SK-N-SH (cell line): ENCODE measurements at regions not wholly inside any gene's neighbourhood (a gene's known extent, or its start where the extent isn't known, plus 50 kb on each side); places are given as distances from the start of the nearest gene placed in this dataset.

Source experiments
- CTCF ChIA-PET: fragments of 300-600, 350-600 bp; formaldehyde crosslinking; extraction: SDS; loops from one replicate; lab custom pipeline; 2021; lab: Yijun Ruan, JAX
- POLR2A ChIA-PET: fragments of 350-600 bp; sonication (Branson Sonifier 250); formaldehyde crosslinking; extraction: SDS; loops from one replicate; lab custom pipeline; 2020; ENCODE audit warnings: antibody characterized with exemption, inconsistent platforms; lab: Yijun Ruan, JAX
- DNase-seq: peaks from one replicate; pipeline ENCODE4 v3.0.0; 2012
- H2AFZ ChIP-seq: fragments of 200-600 bp; sonication (generic); 2 replicates; pipeline ENCODE4 v1.8.1; 2016; ENCODE audit warnings: antibody characterized with exemption, mild to moderate bottlenecking, low read depth
- H3F3A ChIP-seq: fragments of 200-600 bp; sonication (generic); replicated peaks from 2 replicates; pipeline ENCODE3; 2016; ENCODE audit warnings: antibody characterized with exemption, mild to moderate bottlenecking; ENCODE audit not compliant: insufficient read depth
- H3K27ac ChIP-seq, 2 experiments: fragments of 200-500 bp in 1 of 2; fragments of 200-600 bp in 1 of 2; sonication (Bioruptor generic) in 1 of 2; sonication (generic), shearing (Covaris generic) in 1 of 2; 2 replicates each; pipeline versions ENCODE4 v1.5.1 to v1.6.1; 2014 to 2016; ENCODE audit warnings: low read depth in 2 of 2, inconsistent platforms in 1 of 2, low read length in 1 of 2, mild to moderate bottlenecking in 1 of 2, mixed read lengths in 1 of 2
- H3K27me3 ChIP-seq: fragments of 200-600 bp; sonication (generic), shearing (Covaris generic); 2 replicates; pipeline ENCODE4 v1.6.1; 2016; ENCODE audit warnings: mixed run types; ENCODE audit not compliant: insufficient read depth
- H3K36me3 ChIP-seq, 2 experiments: fragments of 200-500 bp in 1 of 2; fragments of 200-600 bp in 1 of 2; sonication (Bioruptor generic) in 1 of 2; sonication (generic) in 1 of 2; replicated peaks in 1 of 2; 2 replicates each; pipeline versions ENCODE3 to v1.5.1; 2014 to 2016; ENCODE audit warnings: low read length in 1 of 2, mild to moderate bottlenecking in 1 of 2; ENCODE audit not compliant: insufficient read depth in 2 of 2, control insufficient read depth in 1 of 2
- H3K4me1 ChIP-seq, 2 experiments: fragments of 200-500 bp in 1 of 2; fragments of 200-600 bp in 1 of 2; sonication (Bioruptor generic) in 1 of 2; sonication (generic), shearing (Covaris generic) in 1 of 2; 2 replicates each; pipeline versions ENCODE4 v1.5.1 to v1.6.1; 2014 to 2016; ENCODE audit warnings: low read depth in 1 of 2, low read length in 1 of 2, mixed run types in 1 of 2; ENCODE audit not compliant: insufficient read depth in 2 of 2, control insufficient read depth in 1 of 2
- H3K4me2 ChIP-seq: fragments of 200-600 bp; sonication (generic), shearing (Covaris generic); 2 replicates; pipeline ENCODE4 v1.6.1; 2017; ENCODE audit warnings: mixed run types
- H3K4me3 ChIP-seq, 2 experiments: fragments of 200-500 bp in 1 of 2; fragments of 200-600 bp in 1 of 2; sonication (Bioruptor generic) in 1 of 2; sonication (generic), shearing (Covaris generic) in 1 of 2; 2 replicates each; pipeline versions ENCODE4 v1.5.1 to v1.8.1; 2014 to 2016; ENCODE audit warnings: low read depth in 2 of 2, inconsistent platforms in 1 of 2, low read length in 1 of 2, mild to moderate bottlenecking in 1 of 2, mixed read lengths in 1 of 2, moderate library complexity in 1 of 2
- H3K79me2 ChIP-seq: fragments of 200-600 bp; sonication (generic); 2 replicates; pipeline ENCODE4 v1.8.1; 2017; ENCODE audit warnings: mild to moderate bottlenecking; ENCODE audit not compliant: insufficient read depth
- H3K9ac ChIP-seq: fragments of 200-600 bp; sonication (generic); 2 replicates; pipeline ENCODE4 v1.6.1; 2017; ENCODE audit warnings: mixed run types
- H3K9me2 ChIP-seq: fragments of 200-600 bp; sonication (generic); 2 replicates; pipeline ENCODE4 v1.6.1; 2017; ENCODE audit warnings: mixed run types
- H3K9me3 ChIP-seq: fragments of 200-600 bp; sonication (generic); 2 replicates; pipeline ENCODE4 v1.6.1; 2017; ENCODE audit warnings: mixed run types, mild to moderate bottlenecking, moderate library complexity
- H4K20me1 ChIP-seq: fragments of 200-600 bp; sonication (generic); 2 replicates; pipeline ENCODE4 v1.6.1; 2017; ENCODE audit warnings: mild to moderate bottlenecking, mixed run types; ENCODE audit not compliant: insufficient read depth
- CHD2 ChIP-seq: fragments of 150-350 bp; IDR thresholded peaks from 2 replicates; pipeline ENCODE4 v1.6.1; 2018; ENCODE audit warnings: low read length; ENCODE audit not compliant: partially characterized antibody
- CTCF ChIP-seq: fragments of 200-600 bp; sonication (generic); IDR thresholded peaks from 2 replicates; pipeline ENCODE4 v1.6.1; 2017; ENCODE audit warnings: antibody characterized with exemption, mild to moderate bottlenecking, moderate library complexity
- IRF3 ChIP-seq: fragments of 150-350 bp; IDR thresholded peaks from 2 replicates; pipeline ENCODE4 v1.6.1; 2016; ENCODE audit warnings: mild to moderate bottlenecking, low read depth, low read length
- JUND ChIP-seq: IDR thresholded peaks from 2 replicates; pipeline ENCODE4 v1.4.0; 2012
- MEF2A ChIP-seq: IDR thresholded peaks from 2 replicates; pipeline ENCODE4 v1.4.0; 2012; ENCODE audit warnings: low read depth, borderline replicate concordance
- MXI1 ChIP-seq: IDR thresholded peaks from 2 replicates; pipeline ENCODE4 v1.6.1; 2012; ENCODE audit warnings: mild to moderate bottlenecking, low read depth, low read length, improper control_type of control experiment
- NFIC ChIP-seq: IDR thresholded peaks from 2 replicates; pipeline ENCODE4 v1.4.0; 2012; ENCODE audit warnings: borderline replicate concordance
- RFX5 ChIP-seq: IDR thresholded peaks from 2 replicates; pipeline ENCODE4 v1.6.1; 2012; ENCODE audit warnings: mild to moderate bottlenecking, improper control_type of control experiment, low read length
- SIN3A ChIP-seq: IDR thresholded peaks from 2 replicates; pipeline ENCODE4 v1.6.1; 2012; ENCODE audit warnings: low read depth, mild to moderate bottlenecking, low read length, moderate library complexity, borderline replicate concordance
- TEAD4 ChIP-seq: IDR thresholded peaks from 2 replicates; pipeline ENCODE4 v1.4.0; 2012; ENCODE audit warnings: mild to moderate bottlenecking, borderline replicate concordance; ENCODE audit not compliant: insufficient read depth
- WGBS: methylation state at CpG from one replicate; pipeline ENCODE4 v1.1.6; 2017; ENCODE audit warnings: low lambda C conversion rate; 5-methylcytosine and 5-hydroxymethylcytosine counted together
- TF ChIP-seq, protein P1 (sequence below): IDR thresholded peaks from 2 replicates; pipeline ENCODE4 v1.6.1; 2012; ENCODE audit warnings: mild to moderate bottlenecking, low read depth, low read length, moderate library complexity

DNA sequence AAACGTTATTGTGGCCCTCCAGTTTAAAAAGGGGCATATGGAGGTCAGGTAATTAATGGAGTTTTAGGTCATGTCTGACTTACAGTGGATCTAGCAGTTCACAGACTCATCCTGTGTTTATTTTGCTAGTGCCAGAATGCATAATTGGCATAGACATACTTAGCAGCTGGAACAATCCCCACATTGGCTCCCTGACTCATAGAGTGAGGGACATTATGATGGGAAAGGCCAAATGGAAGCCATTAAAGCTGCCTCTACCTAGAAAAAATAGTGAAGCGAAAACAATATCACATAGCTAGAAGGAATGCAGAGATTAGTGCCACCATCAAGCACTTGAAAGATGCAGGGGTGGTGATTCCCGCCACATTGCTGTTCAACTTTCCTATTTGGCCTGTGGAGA lies 610.7 kb downstream of the SLITRK5 start:
- TF ChIP-seq CHD2 = no peak
- TF ChIP-seq JUND = no peak
- no peak for TF ChIP-seq CTCF
- TF ChIP-seq SIN3A = no peak
- TF ChIP-seq, protein P1, sequence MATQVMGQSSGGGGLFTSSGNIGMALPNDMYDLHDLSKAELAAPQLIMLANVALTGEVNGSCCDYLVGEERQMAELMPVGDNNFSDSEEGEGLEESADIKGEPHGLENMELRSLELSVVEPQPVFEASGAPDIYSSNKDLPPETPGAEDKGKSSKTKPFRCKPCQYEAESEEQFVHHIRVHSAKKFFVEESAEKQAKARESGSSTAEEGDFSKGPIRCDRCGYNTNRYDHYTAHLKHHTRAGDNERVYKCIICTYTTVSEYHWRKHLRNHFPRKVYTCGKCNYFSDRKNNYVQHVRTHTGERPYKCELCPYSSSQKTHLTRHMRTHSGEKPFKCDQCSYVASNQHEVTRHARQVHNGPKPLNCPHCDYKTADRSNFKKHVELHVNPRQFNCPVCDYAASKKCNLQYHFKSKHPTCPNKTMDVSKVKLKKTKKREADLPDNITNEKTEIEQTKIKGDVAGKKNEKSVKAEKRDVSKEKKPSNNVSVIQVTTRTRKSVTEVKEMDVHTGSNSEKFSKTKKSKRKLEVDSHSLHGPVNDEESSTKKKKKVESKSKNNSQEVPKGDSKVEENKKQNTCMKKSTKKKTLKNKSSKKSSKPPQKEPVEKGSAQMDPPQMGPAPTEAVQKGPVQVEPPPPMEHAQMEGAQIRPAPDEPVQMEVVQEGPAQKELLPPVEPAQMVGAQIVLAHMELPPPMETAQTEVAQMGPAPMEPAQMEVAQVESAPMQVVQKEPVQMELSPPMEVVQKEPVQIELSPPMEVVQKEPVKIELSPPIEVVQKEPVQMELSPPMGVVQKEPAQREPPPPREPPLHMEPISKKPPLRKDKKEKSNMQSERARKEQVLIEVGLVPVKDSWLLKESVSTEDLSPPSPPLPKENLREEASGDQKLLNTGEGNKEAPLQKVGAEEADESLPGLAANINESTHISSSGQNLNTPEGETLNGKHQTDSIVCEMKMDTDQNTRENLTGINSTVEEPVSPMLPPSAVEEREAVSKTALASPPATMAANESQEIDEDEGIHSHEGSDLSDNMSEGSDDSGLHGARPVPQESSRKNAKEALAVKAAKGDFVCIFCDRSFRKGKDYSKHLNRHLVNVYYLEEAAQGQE = no peak
- TF ChIP-seq TEAD4 = no peak
- TF ChIP-seq IRF3 = no peak
- no peak for TF ChIP-seq MEF2A
- TF ChIP-seq MXI1 = no peak
- TF ChIP-seq, all 33 proteins: peak for 0
- Histone ChIP-seq H4K20me1 (no peaks in the 10 kb centered on the region), H3F3A (no peaks in the 10 kb centered on the region), H3K4me1 (no peaks in the 10 kb centered on the region), H3K9me3 (no peaks in the 10 kb centered on the region), H3K9me2 (no peaks in the 10 kb centered on the region), H3K79me2 (no peaks in the 10 kb centered on the region), H3K4me3 (no peak overlapping the region), H3K4me2 (no peak overlapping the region), H3K27ac (no peak overlapping the region), H3K9ac (no peak overlapping the region), H3K36me3 (no peaks in the 10 kb centered on the region), H3K27me3 (no peaks in the 10 kb centered on the region), H2AFZ (no peak overlapping the region)
- no peak for DNase-seq
- 25% methylated on average over 3 of the region's 3 CpGs for WGBS
- CTCF ChIA-PET = no interaction called here
- POLR2A ChIA-PET = no interaction called here

DNA sequence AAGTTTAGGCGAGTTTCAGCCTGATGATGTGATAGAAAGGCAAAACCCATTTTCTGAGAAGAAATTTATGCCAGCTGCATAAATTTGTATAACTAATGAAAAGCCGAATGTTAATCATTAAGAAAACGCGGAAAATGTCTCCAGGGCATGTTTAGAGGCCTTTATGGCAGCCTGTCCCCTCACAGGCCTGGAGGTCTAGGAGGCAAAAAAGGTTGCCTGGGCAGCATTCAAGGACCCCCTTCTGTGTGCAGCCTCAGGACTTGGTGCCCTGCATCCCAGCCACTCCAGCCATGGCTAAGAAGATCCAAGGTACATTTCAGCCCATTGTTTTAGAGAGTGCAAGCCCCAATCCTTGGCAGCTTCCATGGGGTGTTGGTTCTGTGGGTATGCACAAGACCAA lies 614.2 kb downstream of the SLITRK5 start:
- no peaks in the 10 kb centered on the region for H3F3A ChIP-seq
- H3K4me3 ChIP-seq = no peak overlapping the region

More for the DNA sequence above, 614.2 kb downstream of the SLITRK5 start:
- CTCF ChIA-PET = no interaction called here
- POLR2A ChIA-PET = no interaction called here
- no peaks in the 10 kb centered on the region for H3K79me2 ChIP-seq
- no peak overlapping the region for H3K27ac ChIP-seq
- TF ChIP-seq RFX5 = no peak
- no peak for TF ChIP-seq CTCF
- TF ChIP-seq NFIC = no peak
- no peak for DNase-seq
- WGBS = 19% methylated on average over 4 of the region's 4 CpGs
- no peaks in the 10 kb centered on the region for H3K36me3 ChIP-seq
- no peaks in the 10 kb centered on the region for H3K4me1 ChIP-seq
- no peak overlapping the region for H3K9ac ChIP-seq
- no peak overlapping the region for H2AFZ ChIP-seq
- no peaks in the 10 kb centered on the region for H4K20me1 ChIP-seq
- H3K4me2 ChIP-seq = no peak overlapping the region
- no peaks in the 10 kb centered on the region for H3K27me3 ChIP-seq
- no peaks in the 10 kb centered on the region for H3K9me3 ChIP-seq
- no peaks in the 10 kb centered on the region for H3K9me2 ChIP-seq
